Posterior vena cava (tissue), 2 donors: ENCODE measurements at regions not wholly inside any gene's neighbourhood (a gene's known extent, or its start where the extent isn't known, plus 50 kb on each side); places are given as distances from the start of the nearest gene placed in this dataset.

ENCODE experiments used
- DNase-seq: peaks from one replicate; pipeline ENCODE4 v3.0.0-alpha.2; 2020; ENCODE audit warnings: low spot score
- intact Hi-C, 2 donors: fragments of 100-400 bp; cut with DNase I; formaldehyde crosslinking; loops; one replicate each; pipeline versions ENCODE4 v1.14.1 to v1.14.2; 2022 to 2023
- donor health status: DM: yes; HTN: yes; CAD: no.
- donor health status: DM: yes; HTN: yes; CAD: no.

DNA sequence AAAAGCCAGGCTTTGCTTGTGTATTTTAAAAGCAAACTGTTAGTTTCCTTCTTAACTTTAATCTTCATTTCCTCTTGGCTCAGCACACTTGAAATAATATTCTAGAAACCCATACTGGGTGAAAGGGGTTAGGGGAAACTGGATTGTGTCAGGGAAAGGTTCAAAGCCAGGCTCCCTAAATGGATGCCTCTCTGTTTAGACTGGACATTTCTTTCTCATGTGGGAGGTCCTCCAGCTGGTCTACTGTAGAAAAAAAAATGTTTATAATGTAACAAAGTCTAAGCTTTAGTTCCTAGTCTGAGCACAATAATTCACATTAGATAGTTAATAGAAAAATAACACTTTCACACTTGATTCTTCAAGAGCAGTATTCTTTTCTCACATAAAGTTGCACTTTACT lies 89.0 kb upstream of the AKIRIN2 start:
- no peak for DNase-seq
- intact Hi-C loops: no loop called here

DNA sequence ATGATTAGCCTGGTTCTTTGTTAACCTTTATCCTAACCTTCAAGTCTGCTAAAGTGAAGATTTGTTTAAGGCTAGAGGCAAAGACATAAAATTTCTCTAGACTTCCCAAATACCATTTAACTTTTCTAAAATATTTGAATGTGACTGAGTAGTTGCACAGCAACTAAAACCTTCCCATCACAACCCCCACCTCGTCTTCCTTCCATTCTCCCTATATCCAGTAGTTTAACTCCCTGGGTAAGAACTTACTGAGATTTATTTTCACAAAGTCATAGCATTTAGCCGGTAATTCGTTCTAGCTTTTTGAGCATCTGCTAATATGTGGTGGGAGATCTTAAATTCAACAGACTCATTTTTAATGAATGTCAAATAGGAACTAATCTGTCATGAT lies 87.9 kb upstream of the AKIRIN2 start:
- no peak for DNase-seq
- intact Hi-C loops: no loop called here

DNA sequence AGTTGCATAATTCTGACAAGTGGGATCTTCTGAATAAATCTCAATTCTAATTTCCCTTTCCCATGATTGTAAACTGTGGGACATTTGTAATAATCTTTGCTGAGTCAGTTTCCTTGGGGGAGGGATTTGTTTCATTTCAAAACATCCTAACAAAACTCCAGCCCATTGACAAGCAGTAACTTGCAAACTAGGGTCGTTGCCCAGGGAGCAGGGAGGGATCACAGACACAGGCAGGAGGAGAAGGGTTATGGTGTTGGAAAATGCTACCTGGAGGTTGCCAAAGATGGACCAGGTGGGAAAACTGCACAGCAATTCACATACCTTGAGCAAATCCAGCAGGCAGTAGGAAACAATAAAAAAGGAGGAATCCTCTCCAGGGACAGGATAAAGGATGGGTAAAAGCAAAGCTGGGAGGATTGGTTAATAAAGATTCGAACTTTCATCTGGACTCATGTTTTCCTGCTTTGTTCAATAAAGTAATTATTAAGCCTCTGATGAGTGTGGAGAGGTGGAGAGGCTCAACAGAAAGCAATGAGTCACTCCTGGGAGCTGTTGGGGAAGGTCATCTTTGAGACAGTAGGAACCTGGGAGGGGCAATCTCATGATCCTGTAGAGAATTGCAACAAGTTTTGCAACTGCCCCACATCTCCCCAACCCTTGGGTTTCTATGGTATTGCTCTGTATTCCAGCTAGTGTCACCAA lies 87.3 kb upstream of the AKIRIN2 start:
- no peak for DNase-seq
- intact Hi-C loops: no loop called here

DNA sequence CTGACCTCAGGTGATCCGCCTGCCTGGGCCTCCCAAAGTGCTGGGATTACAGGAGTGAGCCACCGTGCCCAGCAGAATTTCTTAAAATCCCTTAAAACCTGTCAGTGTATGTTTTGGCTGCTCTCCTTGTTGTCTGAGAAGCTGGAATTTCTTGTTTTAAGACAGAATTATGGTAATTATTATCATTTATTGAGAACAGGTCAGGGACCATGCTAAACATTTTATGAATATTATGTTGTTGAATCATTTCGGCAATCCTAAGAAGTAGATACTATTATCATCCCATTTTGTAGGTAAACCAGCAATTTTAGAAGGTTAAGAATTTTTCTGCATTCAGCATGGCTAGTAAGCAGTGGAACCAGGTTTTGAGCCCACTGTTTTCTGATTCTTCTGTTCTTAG lies 86.1 kb upstream of the AKIRIN2 start:
- DNase-seq: no peak
- intact Hi-C loops: no loop called here

DNA sequence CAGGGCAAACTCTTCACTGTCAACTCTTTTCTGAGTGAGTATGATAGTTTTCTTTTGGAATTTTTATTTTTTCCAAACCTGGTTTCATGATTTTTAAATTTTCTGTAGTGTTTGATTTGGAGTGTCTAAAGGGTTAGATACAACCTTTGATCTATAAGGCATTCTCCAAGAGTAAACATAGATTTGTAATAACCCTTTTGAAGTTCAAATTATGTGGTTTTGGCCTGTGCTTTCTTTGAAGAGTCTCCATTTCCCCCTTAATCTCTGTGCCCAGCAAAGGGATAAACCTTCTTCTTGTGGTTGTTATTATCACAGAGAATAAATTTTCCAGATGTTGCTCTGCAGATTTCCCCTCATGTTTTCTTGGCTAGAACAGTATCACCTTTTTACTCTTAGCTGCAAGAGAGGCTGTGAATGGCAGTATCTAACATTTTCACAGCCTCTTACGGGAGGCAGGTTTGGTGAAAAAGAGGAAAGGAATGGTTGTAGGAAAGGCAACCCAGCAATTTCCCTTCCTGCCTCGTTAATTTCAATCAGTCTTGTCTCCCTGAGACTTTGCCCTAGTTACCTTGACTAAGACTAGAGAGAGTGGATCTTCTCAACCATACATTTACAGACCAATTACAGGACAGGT lies 83.3 kb upstream of the AKIRIN2 start:
- intact Hi-C loops: no loop called here
- DNase-seq: no peak

DNA sequence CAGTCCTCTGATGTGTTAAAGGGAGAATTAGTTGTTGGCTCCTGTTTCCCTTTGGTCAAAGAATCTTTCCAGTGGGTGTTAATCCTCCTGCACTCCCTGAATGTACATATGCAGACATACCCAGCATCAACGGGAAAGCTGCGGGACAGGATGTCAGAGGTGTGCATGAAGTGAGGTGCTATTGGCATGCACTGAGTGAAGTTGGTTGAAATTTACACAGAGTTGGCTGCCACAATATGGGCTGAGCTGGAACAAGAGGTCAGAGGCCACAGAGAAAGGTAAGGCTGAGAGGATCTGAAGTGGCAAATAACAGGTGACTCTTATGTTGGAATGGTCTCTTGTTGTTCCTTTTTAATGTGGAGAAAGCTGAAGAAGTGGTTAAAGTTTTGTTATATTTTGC lies 82.7 kb upstream of the AKIRIN2 start:
- no peak for DNase-seq
- intact Hi-C loops: no loop called here

DNA sequence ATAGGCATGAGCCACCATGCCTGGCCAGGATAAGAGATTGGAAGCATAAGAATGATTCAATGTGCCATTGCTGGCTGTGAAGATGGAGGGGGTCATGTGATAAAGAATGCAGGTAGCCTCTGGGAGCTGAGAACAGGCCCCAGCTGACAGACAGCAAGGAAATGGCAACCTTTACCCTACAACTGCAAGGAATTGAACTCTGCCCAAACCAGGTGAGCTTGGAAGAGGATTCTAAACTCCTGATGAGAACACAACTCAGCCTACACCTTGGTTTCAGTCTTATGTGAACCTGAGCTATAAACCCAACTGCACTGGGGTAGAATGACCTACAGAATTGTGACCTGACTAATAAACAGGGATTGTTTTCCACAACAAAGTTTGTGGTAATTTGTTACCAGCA lies 82.0 kb upstream of the AKIRIN2 start:
- intact Hi-C loops: no loop called here

DNA sequence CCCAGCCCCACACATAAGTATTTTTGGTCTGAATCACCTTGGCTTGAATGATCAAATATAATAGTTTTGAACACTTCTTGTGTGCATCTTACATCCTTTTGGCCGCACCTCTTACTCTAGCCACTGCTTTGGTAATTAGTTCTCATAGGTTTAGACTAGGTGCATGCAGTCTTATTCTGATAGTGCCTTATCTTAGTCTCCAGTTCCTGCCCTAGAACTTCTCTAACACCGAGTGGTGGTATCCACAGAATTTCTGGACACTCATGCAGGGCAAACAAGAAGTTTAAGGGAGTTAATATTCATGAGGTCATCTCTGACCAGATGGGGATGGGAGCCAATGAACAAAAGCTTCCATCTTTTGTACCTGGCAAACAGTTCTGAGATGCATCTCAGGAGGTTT lies 77.5 kb upstream of the AKIRIN2 start:
- intact Hi-C loops: no loop called here
- no peak for DNase-seq

More for the DNA sequence above, 82.0 kb upstream of the AKIRIN2 start:
- DNase-seq: no peak

DNA sequence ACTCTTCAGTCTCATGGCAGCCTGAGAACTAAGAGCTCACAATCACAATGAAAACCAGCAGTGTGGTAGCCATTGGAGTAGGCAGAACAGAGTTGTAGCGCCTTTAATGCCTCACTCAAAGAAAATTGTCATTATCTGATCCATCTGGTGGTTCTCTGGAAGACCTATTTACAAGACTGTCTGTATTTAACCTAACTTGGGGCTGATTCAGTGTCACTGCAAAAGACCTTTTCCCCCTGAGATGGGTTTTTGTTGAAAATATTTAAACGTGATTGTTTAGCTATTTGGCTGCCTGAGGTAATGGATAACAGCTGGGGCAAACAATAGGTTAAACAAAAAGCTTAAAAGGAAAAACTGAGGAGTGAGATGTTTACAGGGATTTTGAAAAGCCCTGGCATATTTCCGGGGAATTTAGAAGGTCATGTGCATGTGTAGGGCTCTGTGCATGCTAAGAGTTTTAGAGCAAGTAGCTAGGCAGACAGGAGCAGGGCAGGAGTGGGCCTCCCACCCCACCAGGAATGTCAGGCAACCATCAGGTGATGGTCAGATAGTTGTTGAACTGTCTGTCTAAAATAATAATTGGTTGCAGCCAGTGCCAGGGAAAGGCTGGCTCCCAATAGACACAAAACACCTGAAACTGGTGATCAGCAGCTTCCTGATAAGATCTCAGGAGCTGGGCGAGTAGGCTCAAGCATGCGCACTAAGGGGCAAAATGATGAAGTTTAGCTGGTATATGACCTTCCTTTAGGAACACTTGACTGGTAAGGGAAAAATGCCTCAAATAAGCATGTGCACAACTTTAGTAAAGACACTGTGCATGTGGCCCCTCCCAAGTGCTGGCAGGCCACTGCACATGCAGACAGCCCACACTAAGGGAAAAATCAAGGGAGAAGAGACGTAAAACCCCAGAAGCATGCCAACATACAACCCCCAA lies 70.8 kb upstream of the AKIRIN2 start:
- intact Hi-C loops: no loop called here
- DNase-seq: no peak

DNA sequence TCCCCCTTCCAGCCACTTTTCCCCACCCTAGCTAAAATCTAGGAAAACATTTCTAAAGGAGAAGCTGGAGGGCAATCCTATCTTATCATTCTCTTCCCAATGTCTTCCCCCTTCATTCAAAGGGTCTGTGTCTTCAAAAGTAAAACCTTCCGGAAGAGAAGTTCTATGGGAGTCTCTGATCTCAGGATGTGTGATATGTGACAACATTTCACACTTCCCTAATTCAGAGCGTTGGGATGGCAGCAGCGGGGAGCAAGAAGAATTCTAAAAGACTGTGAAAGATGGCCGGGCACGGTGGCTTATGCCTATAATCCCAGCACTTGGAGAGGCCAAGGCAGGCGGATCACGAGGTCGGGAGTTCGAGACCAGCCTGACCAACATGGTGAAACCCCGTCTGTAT lies 65.4 kb upstream of the AKIRIN2 start:
- intact Hi-C loops: no loop called here
- DNase-seq: no peak

DNA sequence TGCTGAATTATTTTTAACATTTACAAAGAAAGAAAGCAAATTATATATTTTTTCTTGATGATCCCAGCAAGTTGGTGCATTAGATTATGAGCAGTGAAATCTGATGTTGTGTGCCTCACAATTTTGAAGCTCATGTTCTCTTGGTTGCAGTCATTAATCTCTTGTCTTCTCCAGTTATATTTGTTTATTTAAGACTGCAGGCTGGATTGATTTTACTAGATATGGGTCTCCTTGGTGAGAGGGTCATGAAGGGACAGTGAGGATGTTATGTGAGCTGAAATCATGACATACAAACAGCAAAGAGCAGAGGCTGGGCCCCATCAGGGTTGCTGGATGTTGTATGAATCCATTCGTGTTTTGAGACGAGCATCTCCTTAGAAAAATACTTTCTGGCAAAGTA lies 64.2 kb upstream of the AKIRIN2 start:
- no peak for DNase-seq
- intact Hi-C loops: no loop called here

DNA sequence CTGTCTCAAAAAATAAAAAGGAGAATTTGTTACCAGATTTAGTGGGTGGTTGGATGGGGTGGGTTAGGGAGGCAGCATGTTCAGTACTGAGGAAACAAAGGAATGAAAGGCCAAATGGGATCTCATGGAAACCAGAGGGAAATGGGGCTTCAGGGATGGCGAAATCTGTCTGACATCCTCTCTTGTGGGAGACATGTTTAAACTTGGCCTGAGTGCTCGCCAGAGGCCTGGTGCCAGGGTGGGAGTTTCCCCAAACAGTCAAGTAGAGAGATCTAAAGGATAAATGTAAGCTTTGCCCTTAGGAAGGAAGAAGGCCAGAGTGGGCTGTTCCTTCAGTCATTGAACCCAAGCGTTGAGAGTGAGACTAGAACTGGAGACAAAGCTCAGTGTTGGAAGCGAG lies 61.9 kb upstream of the AKIRIN2 start:
- intact Hi-C loops: no loop called here

DNA sequence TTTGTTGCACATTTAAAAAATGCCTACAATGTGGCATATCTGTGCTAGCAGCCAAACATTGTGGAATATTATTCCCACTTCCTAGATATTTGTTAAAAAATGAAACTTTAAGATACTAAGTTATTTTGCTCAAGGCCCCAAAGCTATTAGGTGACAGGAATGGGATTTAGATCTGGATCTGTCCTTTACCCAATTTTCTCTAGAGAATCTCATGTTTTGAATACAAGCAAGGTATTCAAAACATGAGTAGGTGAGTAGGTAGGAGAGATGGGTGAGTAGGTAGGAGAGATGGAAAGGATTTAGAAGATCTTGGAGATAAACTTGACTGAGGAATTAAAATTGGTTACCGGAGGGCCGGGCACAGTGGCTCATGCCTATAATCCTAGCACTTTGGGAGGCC lies 61.2 kb upstream of the AKIRIN2 start:
- DNase-seq: no peak
- intact Hi-C loops: no loop called here

More for the DNA sequence above, 61.9 kb upstream of the AKIRIN2 start:
- DNase-seq: no peak

DNA sequence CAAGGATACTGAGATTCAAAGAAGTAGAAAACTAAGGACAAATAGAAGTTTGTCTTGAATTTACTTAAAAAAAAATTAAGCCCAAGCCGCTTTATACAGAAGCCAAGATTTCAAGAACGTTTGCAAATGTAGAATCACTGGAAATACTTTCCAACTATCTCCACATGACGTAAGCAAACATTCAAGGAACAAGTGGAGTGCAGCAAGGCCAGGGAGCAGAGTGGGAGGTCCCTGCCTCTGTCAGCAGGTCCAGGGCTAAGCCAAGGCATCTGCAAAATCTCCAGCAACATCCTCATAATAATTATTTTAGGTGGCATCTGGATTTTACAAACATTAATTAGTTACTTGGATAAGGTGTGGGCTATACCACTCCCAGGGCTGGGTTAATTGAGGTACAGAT lies 60.1 kb upstream of the AKIRIN2 start:
- DNase-seq: no peak
- intact Hi-C loops: no loop called here

DNA sequence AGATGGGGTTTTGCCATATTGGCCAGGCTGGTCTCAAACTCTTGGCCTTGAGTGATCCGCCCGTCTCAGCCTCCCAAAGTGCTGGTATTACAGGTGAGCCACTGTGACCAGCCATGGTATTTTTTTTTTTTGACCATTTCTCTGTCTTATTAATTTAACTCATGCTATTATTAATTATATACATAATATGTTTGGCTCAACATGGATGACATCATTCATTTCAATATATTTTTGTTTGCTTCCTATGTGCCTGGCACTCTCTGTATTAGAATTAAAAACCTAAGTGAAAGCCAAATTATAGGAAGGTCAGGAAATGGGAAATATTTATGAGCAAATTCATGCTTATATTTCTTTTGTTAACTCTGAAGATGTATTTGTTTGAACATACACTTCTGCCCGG lies 55.8 kb upstream of the AKIRIN2 start:
- no peak for DNase-seq
- intact Hi-C loops: no loop called here

DNA sequence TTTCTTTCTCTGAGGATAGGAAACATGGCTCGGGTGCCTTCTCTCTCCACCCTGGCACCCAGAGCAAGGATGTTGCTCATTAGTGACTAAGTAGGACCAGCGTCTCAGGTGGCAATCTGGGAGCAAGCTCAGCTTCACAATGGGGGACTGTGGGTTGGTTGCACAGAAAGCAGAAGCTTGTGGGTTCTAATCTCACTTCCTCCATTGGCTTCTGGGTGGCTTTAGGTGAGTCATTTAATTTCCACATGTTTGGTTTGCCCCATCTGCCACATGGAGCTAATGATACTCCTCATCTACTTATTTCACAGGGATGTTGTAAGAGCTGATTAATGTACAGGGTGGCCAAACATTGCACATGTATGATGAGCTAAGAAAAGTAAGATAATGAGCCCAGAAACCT lies 54.8 kb upstream of the AKIRIN2 start:
- no peak for DNase-seq
- intact Hi-C loops: no loop called here

DNA sequence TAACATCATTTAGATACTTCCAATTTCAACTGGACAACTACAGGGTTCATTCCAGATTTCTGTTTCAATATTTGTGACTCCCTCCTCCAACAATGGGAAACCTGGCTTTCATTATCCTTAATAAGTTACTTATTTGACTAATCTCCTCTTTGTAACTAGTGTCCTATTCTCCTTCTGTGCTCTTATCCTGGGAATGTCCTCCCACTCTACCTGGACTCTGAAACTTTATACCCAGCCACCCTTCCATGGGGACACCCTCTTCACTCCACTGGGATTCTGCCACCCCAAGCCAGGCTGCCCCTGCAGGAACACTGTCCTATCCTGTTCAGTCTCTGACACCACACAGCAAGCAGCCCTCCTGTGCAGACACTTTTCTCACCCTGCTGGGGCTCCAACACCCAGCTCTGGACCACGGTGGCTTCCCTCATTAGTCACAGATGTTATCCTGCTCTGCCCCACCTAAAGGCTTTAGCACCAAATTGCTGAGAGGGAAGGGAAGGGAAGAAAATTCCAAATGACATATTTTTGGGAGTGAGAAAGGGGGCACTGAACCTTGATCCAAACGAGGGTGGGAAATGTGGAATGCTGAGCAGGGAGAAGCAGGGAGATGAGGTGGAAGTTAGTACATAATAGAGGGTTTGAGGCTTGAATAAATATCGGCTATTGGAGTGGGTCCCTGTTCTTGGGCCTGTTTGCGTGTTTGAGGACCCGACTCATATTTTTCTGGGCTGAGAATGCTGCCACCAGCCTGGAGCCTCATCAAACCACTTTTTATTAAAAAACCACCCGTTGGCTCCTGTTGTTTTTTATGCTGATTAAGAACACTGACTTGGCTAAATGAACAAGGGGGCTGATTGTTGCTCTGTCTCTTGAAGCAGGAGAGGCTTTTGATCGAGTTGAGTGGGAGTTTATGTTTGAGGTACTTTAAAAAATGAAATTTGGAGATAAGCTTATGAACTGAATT lies 54.0 kb upstream of the AKIRIN2 start:
- intact Hi-C loops: no loop called here

DNA sequence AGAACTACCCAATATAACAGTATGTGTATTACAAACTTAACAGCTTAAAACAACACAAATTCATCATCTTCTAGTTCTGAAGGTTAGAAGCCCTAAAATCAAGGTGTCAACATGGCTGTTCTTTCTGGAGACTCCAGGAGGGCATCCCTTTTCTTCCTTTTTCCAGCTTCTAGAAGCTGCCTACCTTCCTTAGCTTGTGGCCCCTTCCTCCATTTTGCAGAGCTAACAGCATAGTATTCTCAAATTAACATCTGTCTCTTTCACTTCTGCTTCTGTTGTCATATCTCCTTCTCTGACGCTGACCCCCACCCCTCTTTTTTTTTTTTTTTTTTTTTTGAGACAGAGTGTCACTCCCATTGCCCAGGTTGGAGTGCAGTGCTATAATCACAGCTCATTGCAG lies 52.8 kb upstream of the AKIRIN2 start:
- DNase-seq: no peak
- intact Hi-C loops: no loop called here

More for the DNA sequence above, 54.0 kb upstream of the AKIRIN2 start:
- DNase-seq: no peak

DNA sequence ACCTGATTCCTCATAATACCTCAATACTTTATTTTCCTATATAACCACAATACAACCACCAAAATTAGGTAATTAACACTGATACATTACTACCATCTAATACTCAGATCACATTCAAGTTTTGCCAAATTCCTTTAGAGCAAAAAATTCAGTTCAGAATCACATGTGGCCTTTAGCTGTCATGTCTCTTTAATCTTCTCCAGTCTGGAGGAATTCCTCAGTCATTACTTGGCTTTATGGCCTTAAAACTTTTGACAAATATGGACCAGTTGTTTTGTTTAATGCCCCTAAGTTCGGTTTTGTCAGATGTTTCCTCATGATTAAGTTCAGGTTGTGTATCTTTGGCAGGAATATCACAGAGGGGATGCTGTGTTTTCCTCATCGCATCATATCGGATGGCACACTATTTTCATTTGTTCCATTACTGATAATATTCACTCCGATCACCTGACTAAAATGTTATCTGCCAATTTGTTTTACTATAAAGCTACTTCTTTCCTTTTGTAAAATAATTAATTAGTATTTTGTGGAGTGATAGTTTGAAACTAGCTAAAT lies 51.2 kb upstream of the AKIRIN2 start:
- intact Hi-C loops: no loop called here
- DNase-seq: no peak
